GM18861 (cell line): ENCODE measurements at regions not wholly inside any gene's neighbourhood (a gene's known extent, or its start where the extent isn't known, plus 50 kb on each side); places are given as distances from the start of the nearest gene placed in this dataset.

Experiments
- ATAC-seq: cut with Tn5 transposase; IDR thresholded peaks from one replicate; pipeline ENCODE4 v1.9.1; 2021; ENCODE audit not compliant: unreplicated experiment

DNA sequence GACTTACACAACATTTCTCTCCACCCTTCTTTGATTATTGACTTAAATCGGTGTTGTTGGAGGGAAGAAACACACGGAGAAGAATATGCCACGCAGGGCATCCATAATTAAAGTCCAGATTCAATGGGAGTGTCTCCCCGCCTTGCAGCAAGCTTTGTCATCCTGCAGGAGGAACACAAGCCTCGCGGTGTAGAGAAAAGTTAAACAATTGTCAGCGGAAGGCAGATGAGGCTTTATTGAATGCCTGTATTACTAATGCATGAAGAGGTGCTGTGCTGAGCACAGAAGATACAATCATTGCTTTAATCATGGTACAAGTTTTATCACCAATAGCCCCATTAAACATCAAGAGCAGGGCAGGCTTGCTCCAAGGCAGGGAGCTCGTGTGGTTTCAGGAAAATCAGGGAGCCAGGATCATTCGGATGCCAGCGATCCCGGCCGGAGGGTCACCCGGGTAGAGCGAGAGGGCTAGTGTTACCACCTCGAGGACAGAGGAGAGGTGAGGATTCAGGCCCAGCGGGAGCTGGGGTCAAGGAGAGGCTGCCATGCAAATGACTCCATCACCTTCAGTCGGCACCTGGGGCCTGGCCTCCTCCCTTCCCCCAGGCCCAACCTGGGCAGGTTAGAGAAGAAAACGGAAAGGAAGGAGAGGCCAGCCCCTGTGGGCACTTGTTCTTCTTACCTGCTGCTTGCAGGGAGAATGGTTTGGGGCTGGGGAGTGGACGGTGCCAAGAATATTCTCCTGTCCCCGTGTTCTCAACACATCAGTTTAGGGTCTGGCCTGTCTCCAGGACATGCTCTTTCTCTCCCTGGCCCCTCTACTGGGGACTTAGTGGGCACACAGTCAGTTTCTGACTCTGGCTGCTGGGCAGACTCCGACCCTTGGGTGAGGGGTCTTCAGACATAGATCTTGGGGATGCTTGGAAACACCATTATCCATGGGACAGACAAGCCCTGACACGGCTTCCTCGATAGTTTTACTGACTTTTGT, 289.5 kb downstream of the IRX2 start:
- no peak for ATAC-seq

GRCh38 chr5:2460098-2460497, 291.4 kb downstream of the IRX2 start:
- no peak for ATAC-seq

DNA sequence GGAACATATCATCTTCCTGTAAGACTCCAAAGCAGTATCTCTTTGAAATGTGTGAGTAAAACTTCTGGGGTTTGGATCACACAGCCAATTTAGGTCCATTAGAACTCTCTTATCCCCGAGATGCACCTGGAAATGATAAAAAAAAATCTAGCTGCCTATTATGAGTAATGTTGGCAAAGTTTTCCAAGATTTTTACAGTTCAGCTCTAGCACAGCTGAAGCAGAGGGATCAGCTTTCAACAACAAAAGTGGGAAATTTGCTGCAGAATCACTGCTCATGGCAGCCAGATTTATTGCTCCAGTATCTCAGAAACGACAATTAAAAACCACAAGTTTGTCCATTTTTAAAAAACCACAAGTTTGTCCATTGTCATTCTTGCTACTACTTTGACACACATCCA, 292.2 kb downstream of the IRX2 start:
- ATAC-seq, result no peak

DNA sequence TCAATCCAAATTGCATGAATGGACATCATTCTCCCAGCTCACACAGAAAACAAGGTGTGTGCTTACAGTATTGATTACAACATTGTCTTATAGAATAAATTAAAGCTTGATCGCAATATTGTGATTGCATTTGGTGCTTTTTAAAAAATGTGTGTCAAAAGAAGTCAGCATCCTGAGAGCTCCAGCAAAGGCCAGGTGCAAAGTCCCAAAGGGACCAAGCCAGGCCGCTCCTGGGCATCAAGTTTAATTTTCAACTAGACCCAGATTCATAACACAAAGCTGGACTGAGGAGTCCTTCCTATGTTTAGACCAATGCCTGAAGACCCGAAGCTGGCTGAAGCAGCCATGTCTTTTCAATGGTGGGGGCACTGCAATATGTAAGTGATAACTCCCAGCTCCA, 295.6 kb downstream of the IRX2 start:
- no peak for ATAC-seq

- ATAC-seq, result no peak
Measured at GRCh38 chr5:2454876-2455275, 296.6 kb downstream of the IRX2 start.

DNA sequence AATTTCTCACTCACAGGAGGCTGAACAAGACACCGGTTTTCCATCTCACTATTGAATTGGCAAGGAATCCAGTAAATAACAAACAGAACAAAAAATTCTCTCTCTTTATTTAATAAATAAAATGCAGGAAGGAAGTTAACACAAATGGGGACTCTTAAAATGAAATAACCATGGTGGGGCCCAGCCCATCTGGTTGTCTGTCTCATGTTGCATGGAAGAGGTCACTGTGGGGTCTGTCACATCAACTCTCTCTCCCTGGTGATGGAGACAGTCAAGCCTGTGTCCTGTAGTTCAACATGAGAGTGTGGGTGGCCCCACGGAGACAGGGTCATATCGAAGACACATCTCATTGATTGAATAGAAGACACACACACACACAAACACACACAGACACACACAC, 297.7 kb downstream of the IRX2 start:
- ATAC-seq, result no peak

DNA sequence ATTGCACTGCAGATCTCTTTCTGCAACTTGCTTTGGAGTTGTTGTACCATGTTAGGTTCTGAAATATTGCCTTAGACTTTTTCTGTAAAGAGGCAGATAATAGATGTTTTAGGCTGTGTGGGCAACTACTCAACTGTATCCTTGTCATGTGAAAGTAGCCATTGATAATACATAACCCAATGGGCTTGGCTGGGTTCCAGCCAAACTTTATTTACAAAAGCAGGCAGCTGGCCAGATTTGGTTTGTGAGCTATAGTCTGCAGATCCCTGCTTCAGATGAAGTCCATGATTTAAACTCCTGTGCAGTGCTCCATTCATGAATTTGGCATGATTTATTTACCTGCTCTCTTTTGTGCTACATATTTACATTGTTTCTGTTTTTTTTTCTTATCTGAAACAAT, 300.4 kb downstream of the IRX2 start:
- no peak for ATAC-seq

DNA sequence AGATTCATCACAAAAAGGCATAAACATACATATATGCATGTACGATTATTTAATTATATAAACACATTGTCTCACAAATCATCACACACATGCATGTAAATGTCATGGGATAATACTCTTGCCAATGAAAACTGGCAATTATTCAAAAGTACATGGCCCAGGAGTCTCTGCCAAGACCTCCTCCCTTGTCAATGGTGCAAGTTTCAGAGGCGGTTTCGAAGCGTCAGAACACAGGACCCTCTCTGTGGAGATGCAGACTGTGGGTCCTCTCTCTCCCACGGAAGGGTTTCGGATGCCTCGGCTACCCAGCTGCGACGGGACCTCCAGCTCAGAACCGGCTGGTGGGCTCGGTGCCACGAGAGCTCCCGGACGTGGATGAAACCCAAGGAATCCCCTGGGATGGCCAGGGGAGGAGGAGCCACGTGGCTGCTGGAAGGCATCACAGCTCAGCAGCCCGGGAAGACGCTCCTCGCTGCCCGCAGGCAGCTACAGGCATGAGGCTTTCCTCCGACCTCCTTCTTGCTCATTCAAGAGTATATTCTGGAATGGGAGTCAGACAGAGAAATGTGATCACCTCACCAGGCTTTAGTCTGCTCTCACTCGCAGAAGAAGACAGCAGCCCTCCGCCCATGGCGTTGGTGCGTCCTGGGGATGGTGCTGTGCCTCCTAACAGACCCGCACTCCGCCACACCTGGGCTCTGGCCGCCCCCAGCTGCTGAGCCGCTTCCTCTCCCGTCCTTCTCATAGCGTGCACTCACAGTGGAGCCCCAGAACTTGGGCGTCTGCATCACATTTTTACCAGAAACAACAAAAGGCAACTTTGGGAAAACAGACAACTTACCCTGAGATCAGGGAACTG, 308.8 kb downstream of the IRX2 start:
- no peak for ATAC-seq

DNA sequence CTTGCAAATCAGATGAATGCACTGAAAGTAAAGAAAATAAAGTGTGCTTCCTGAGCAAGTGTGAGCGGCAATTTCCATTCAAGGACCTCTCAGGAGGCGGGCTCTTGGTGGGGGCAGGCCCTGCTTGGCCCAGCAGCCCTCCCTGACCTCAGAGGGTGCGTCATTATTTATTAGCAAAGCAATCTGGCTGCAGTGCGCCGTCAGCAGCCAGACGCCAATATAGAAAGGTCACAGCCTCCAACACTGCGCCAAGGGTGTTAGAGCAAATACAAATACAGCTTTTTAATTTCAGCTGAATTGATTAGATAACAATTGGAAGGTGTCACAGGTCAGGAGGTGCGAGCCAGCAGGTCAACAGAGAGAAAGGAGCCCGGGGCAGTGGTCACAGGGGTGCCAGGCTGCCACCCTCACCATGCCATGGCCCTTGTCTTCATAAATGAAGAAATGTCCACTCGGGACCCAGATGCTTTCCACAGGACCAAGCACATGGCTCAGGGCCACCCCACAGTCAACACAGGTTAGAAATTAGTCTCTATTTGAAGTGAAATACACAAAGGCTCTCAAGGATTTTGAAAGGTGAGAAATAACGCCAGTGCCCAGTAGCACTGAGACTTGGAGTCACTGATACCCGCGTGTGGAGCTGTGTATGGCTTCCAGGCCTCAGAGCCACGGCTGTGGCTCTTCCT, 309.8 kb downstream of the IRX2 start:
- no peak for ATAC-seq

DNA sequence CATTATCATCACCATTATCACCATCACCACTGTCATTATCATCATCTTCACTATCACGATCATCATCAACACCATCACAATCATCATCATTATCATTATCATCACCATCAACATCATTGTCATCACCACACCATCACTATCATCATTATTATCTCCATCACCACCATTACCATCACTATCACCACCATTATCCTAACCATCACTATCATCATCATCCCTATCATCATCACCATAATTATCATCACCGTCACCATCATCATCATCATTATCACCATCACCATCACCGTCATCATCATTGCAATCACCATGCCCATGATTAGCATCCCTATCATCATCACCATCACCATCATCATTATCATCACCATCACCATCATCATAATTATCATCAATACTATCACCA, 311.9 kb downstream of the IRX2 start:
- ATAC-seq, result no peak

- ATAC-seq, result no peak
Measured at GRCh38 chr5:2433086-2433485, 318.4 kb downstream of the IRX2 start.

GRCh38 chr5:2432076-2432920, 319.2 kb downstream of the IRX2 start:
- ATAC-seq, result no peak

- ATAC-seq, result no peak
Measured at GRCh38 chr5:2430606-2431005, 320.9 kb downstream of the IRX2 start.

DNA sequence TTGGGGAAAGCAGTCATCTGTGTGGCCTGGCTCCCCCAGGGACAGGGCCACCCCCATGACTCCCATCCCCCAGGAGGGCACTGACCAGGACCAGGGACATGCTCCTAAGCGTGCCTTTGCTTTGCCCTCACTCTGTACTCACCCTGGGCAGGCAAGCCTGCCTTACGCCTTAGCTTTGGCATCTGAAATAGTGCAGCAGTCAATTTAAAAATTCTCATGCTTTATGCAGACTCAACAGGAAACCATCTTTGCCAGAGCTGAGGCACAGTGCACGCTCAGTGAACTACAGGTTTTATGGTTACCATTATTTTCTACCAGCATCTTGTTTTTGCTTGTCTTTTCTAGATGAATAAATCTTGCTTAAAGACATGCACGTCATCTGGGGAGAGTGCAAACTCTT, 323.5 kb downstream of the IRX2 start:
- no peak for ATAC-seq

- no peak for ATAC-seq
Measured at GRCh38 chr5:2423634-2424033, 327.8 kb downstream of the IRX2 start.

DNA sequence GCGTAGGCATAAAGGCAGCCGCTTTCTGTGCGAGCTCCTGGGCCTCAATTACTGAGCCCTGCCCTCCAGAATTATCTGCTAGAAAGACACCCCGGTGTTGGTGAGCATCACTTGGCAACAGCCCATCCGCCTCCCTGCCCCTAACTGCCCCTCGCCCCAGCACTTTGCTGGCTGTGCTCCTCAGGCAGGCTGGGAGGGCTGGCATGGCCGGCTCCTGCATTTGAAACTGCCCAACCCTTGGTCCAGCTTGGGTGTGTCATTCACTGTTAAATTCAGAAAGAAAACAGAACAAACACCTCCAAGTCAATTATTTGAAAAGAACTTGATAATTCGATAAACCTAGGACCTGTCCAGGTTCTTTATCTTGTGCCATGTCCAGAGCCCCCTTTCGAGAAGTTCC, 334.2 kb downstream of the IRX2 start:
- ATAC-seq, result no peak

DNA sequence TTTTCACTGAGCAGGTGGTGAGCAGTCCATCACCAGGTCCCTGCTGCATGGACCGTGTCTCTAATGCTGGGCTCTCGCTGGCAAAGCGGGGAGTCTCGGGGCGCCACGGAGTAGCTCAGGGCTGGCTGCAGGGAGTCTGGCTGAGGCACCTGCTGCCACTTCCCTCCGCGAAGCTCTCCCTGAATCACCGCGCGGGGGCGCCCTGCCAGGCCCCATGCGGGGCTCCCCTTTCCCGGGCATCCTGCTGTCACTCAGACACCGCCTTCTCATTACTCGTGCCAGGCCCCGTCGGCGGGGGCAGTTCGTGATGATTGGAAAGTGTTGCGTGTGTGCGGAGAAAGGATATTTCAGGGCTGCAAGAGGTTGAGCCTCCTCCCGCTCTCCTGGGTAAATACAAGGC, 335.8 kb downstream of the IRX2 start:
- ATAC-seq, result no peak

- no peak for ATAC-seq
Measured at GRCh38 chr5:2410451-2410850, 341.0 kb downstream of the IRX2 start.

DNA sequence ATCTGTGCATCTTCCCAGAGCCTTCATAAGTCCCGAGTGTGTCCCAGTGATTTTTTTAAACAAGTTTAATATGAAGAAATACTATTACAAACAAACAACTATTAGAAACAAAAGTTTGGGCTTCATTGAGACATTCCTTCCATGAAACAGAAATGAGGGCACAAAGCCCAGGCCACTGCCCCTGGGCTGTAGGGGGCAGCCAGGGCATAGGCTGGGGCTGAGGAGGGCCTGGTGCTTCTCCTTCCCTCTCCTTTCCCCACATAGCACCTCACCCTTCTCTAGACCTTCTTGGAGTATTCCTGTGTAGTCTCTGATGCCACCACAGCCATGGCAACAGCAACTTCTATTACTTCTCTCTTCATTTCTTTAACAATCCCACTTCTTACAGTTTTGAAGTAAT, 348.2 kb downstream of the IRX2 start:
- no peak for ATAC-seq

GRCh38 chr5:2399804-2400203, 351.7 kb downstream of the IRX2 start:
- no peak for ATAC-seq

DNA sequence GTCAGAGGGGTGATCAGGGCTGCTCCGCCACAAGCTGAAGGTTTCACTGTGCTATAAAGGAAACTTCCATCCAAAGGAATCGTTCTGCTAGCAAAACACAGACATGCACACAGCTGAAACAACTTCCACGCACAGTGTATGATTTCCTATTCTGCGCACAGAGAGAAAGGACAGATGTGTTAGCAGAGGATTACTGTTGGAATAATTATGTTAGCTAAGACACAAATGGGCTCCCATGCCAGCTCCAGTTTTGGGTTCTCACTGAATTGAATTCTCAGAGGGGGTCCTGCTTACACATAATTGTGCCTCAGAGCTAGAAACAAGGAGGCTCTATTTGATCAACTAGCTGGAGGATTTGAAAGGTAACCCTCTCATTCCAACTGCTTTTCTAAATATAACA, 352.4 kb downstream of the IRX2 start:
- ATAC-seq, result no peak
